PC-3 (cell line): ENCODE measurements at regions not wholly inside any gene's neighbourhood (a gene's known extent, or its start where the extent isn't known, plus 50 kb on each side); places are given as distances from the start of the nearest gene placed in this dataset.

ENCODE experiments used
- ATAC-seq: fragments of 200-7000 bp; cut with Tn5 transposase; 2 replicates; pipeline ENCODE4 v1.9.1; 2020; ENCODE audit warnings: mild to moderate bottlenecking, moderate library complexity
- BruUV-seq: library from RNA; stranded (reverse); fragments of 400-500 nt; replicated peaks from 2 replicates; lab custom pipeline; 2021; lab: Mats Ljungman, UMichigan
- CTCF ChIA-PET: fragments of 300-600 bp; sonication (Branson Sonifier 250); formaldehyde crosslinking; loops from one replicate; lab custom pipeline; 2022; ENCODE audit warnings: antibody characterized with exemption; lab: Charles Lee
- POLR2A ChIA-PET: fragments of 300-600 bp; sonication (Branson Sonifier 250); formaldehyde crosslinking; loops from one replicate; lab custom pipeline; 2022; ENCODE audit warnings: antibody characterized with exemption; ENCODE audit not compliant: unreplicated experiment; lab: Charles Lee
- DNase-seq: peaks from one replicate; pipeline ENCODE4 v3.0.0-alpha.2; 2015
- H2AFZ ChIP-seq: fragments of 300-600 bp; sonication (generic); 2 replicates; pipeline ENCODE4 v1.6.0; 2016; ENCODE audit warnings: antibody characterized with exemption, low read length
- H3F3A ChIP-seq: fragments of 300-600 bp; sonication (generic); one replicate; pipeline ENCODE4 v1.6.0; 2017; ENCODE audit warnings: antibody characterized with exemption, low read length, control low read depth, mild to moderate bottlenecking; ENCODE audit not compliant: unreplicated experiment
- H3K27ac ChIP-seq: fragments of 300-600 bp; sonication (generic); 2 replicates; pipeline ENCODE4 v1.5.1; 2016; ENCODE audit warnings: mild to moderate bottlenecking, low read length
- H3K27me3 ChIP-seq: fragments of 300-600 bp; sonication (generic); 2 replicates; pipeline ENCODE4 v1.6.1; 2016; ENCODE audit warnings: low read length, mixed read lengths
- H3K36me3 ChIP-seq: fragments of 300-600 bp; sonication (generic); 2 replicates; pipeline ENCODE4 v1.6.1; 2016; ENCODE audit warnings: low read depth, mixed run types, low read length, mixed read lengths
- H3K4me1 ChIP-seq: fragments of 300-600 bp; sonication (generic); 2 replicates; pipeline ENCODE4 v1.5.1; 2016; ENCODE audit warnings: low read length; ENCODE audit not compliant: insufficient read depth
- H3K4me2 ChIP-seq: fragments of 300-600 bp; sonication (generic); 2 replicates; pipeline ENCODE4 v1.6.0; 2016; ENCODE audit warnings: low read length
- H3K4me3 ChIP-seq: fragments of 300-600 bp; sonication (generic); 2 replicates; pipeline ENCODE4 v1.5.1; 2016; ENCODE audit warnings: mild to moderate bottlenecking, low read length, mixed read lengths
- H3K79me2 ChIP-seq: fragments of 300-600 bp; sonication (generic); 2 replicates; pipeline ENCODE4 v1.6.1; 2017; ENCODE audit warnings: low read length, mixed read lengths
- H3K9ac ChIP-seq: fragments of 300-600 bp; sonication (generic); 2 replicates; pipeline ENCODE4 v1.6.0; 2016; ENCODE audit warnings: mild to moderate bottlenecking, low read length
- H3K9me2 ChIP-seq: fragments of 300-600 bp; sonication (generic); replicated peaks from 2 replicates; pipeline ENCODE4 v1.6.1; 2016; ENCODE audit warnings: mixed run types, low read length, mixed read lengths
- H3K9me3 ChIP-seq: fragments of 300-600 bp; sonication (generic); 2 replicates; pipeline ENCODE4 v1.6.1; 2016; ENCODE audit warnings: low read length, mixed read lengths
- H4K20me1 ChIP-seq: fragments of 300-600 bp; sonication (generic); 2 replicates; pipeline ENCODE4 v1.6.1; 2016; ENCODE audit warnings: low read length, mixed read lengths
- EZH2 ChIP-seq: fragments of 300-600 bp; sonication (generic); IDR thresholded peaks from one replicate; pipeline ENCODE4 v1.6.1; 2017; ENCODE audit warnings: antibody characterized with exemption, mild to moderate bottlenecking, low read length; ENCODE audit not compliant: unreplicated experiment
- EZH2phosphoT487 ChIP-seq: fragments of 300-600 bp; sonication (generic); IDR thresholded peaks from 2 replicates; pipeline ENCODE4 v1.6.1; 2018; ENCODE audit warnings: mild to moderate bottlenecking, antibody characterized with exemption, low read length, borderline replicate concordance
- intact Hi-C: fragments of 100-400 bp; cut with micrococcal nuclease; formaldehyde crosslinking; loops from 2 replicates; pipeline ENCODE4 v1.9.0; 2023
- TF ChIP-seq, protein P1 (sequence below): fragments of 300-600 bp; sonication (generic); conservative IDR thresholded peaks from 2 replicates; pipeline ENCODE4 v1.5.1; 2017; ENCODE audit warnings: antibody characterized with exemption, low read depth, mild to moderate bottlenecking, low read length

GRCh38 chr13:99150575-99151361 is 49.9 kb upstream of the UBAC2 start:
- H3K27me3 ChIP-seq = no peaks in the 10 kb centered on the region
- ChIA-PET CTCF (interaction anchor here (0.6 kb wide), 1 partner anchor 26 kb away, joined by 3 read pairs; no protein-coding TSS in a partner anchor), POLR2A (interaction anchor here (0.6 kb wide), 2 partner anchors 67 to 322 kb away, joined by 3 read pairs; no protein-coding TSS in a partner anchor)
- intact Hi-C loops = no loop called here
- H3K79me2 ChIP-seq = no peaks in the 10 kb centered on the region
- H2AFZ ChIP-seq = no peak overlapping the region
- TF ChIP-seq EZH2 (no peak), EZH2phosphoT487 (no peak)
- TF ChIP-seq, protein P1, sequence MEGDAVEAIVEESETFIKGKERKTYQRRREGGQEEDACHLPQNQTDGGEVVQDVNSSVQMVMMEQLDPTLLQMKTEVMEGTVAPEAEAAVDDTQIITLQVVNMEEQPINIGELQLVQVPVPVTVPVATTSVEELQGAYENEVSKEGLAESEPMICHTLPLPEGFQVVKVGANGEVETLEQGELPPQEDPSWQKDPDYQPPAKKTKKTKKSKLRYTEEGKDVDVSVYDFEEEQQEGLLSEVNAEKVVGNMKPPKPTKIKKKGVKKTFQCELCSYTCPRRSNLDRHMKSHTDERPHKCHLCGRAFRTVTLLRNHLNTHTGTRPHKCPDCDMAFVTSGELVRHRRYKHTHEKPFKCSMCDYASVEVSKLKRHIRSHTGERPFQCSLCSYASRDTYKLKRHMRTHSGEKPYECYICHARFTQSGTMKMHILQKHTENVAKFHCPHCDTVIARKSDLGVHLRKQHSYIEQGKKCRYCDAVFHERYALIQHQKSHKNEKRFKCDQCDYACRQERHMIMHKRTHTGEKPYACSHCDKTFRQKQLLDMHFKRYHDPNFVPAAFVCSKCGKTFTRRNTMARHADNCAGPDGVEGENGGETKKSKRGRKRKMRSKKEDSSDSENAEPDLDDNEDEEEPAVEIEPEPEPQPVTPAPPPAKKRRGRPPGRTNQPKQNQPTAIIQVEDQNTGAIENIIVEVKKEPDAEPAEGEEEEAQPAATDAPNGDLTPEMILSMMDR = no peak
- peak overlapping the region; percentile 72 for H3K27ac ChIP-seq
- H3K4me2 ChIP-seq = peak overlapping the region; percentile 64
- no TSS peak for BruUV-seq
- H3K9me2 ChIP-seq = no peaks in the 10 kb centered on the region
- H3K9ac ChIP-seq = no peak overlapping the region
- H3F3A ChIP-seq = no peaks in the 10 kb centered on the region
- H3K4me1 ChIP-seq = peaks cover 29% of the 10 kb centered on the region
- H3K4me3 ChIP-seq = 0 out of 2 replicates have a peak overlapping the region, but pooled peaks have one; percentile 4
- H4K20me1 ChIP-seq = no peaks in the 10 kb centered on the region
- no peaks in the 10 kb centered on the region for H3K9me3 ChIP-seq
- ATAC-seq (peak; percentile 76), DNase-seq (peak; percentile 89)
- H3K36me3 ChIP-seq = no peaks in the 10 kb centered on the region
